OCI-LY3 (cell line): ENCODE measurements at regions not wholly inside any gene's neighbourhood (a gene's known extent, or its start where the extent isn't known, plus 50 kb on each side); places are given as distances from the start of the nearest gene placed in this dataset.

ENCODE experiments used
- H2AFZ ChIP-seq: fragments of 200-600, 300-600 bp; shearing (Covaris generic); 2 replicates; pipeline ENCODE4 v1.6.0; 2014; ENCODE audit warnings: antibody characterized with exemption, low read depth, low read length
- H3K27ac ChIP-seq: fragments of 200-600, 300-600 bp; sonication (generic); 2 replicates; pipeline ENCODE4 v1.5.1; 2014; ENCODE audit warnings: mild to moderate bottlenecking, low read length, moderate library complexity, mixed read lengths
- H3K27me3 ChIP-seq: fragments of 200-600, 300-600 bp; sonication (generic); 2 replicates; pipeline ENCODE4 v1.6.1; 2014; ENCODE audit warnings: low read depth, low read length, mixed read lengths
- H3K36me3 ChIP-seq: fragments of 200-600, 300-600 bp; sonication (generic); replicated peaks from 2 replicates; pipeline ENCODE3; 2014; ENCODE audit warnings: low read depth, low read length, mixed read lengths
- H3K4me1 ChIP-seq: fragments of 300-600, 200-600 bp; sonication (generic); 2 replicates; pipeline ENCODE4 v1.6.1; 2014; ENCODE audit warnings: low read length, mixed read lengths
- H3K4me2 ChIP-seq: fragments of 200-600, 300-600 bp; sonication (generic); 2 replicates; pipeline ENCODE4 v1.6.1; 2014; ENCODE audit warnings: low read length, mixed read lengths
- H3K4me3 ChIP-seq: fragments of 300-600, 200-600 bp; sonication (generic); 2 replicates; pipeline ENCODE4 v1.5.1; 2014; ENCODE audit warnings: antibody characterized with exemption, mild to moderate bottlenecking, low read length, moderate library complexity
- H3K79me2 ChIP-seq: fragments of 300-600, 200-600 bp; shearing (Covaris generic); 2 replicates; pipeline ENCODE4 v1.6.1; 2014; ENCODE audit warnings: mild to moderate bottlenecking, low read length, mixed read lengths
- H3K9ac ChIP-seq: fragments of 300-600, 200-600 bp; shearing (Covaris generic); 2 replicates; pipeline ENCODE4 v1.6.0; 2014; ENCODE audit warnings: mild to moderate bottlenecking, low read length, moderate library complexity
- H3K9me3 ChIP-seq: fragments of 200-600, 300-600 bp; shearing (Covaris generic); 2 replicates; pipeline ENCODE4 v1.6.1; 2014; ENCODE audit warnings: low read length, mixed read lengths; ENCODE audit not compliant: insufficient read depth
- H4K20me1 ChIP-seq: fragments of 200-600, 300-600 bp; sonication (generic); 2 replicates; pipeline ENCODE4 v1.6.1; 2016; ENCODE audit warnings: low read length, mixed read lengths; ENCODE audit not compliant: insufficient read depth
- EZH2phosphoT487 ChIP-seq: fragments of 200-600 bp; shearing (Covaris generic); IDR thresholded peaks from 2 replicates; pipeline ENCODE4 v1.6.1; 2018; ENCODE audit warnings: antibody characterized with exemption, mixed run types, low read depth
- TF ChIP-seq, protein P1 (sequence below): fragments of 200-600, 300-600 bp; sonication (generic); IDR thresholded peaks from 2 replicates; pipeline ENCODE4 v1.5.1; 2014; ENCODE audit warnings: antibody characterized with exemption, low read length, low read depth

DNA sequence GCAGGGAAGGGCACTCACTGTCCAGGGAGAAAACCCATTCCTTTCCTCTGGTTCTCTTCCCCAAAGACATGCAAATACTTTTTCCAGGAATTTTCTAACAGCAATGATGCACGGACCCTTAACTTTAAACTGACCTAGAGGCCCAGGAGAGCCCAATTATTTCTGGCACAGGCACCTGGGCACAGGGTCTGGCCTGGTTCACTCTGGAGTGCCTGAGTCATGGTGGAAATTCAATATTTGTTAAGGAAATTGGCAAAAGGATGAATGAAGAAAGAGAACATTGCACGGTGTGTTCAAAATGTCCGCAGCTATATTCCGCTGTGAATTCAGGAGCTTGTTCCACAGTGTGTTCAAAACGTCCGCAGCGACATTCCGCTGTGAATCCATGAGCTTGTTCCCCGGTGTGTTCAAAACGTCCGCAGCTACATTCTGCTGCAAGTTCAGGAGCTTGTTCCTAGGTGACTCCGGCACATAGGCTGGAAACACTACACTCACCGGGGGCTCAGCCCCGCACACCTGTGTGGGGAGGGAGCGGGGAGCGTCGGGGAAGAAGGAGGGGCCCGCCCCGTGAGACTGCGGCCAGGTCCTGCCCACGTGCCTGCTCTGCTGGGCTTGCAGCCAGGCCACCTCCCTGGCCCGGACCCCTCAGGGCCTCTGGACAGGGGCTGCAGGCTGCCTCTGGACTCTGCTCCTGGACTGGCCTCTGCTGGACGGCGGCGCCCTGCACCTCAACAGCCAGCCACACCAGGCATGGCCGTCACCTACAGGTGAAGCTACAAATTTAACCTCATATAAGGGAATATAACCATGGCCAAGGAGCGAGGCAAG lies 72.0 kb upstream of the FAM20C start:
- no peak overlapping the region for H3K4me3 ChIP-seq
- TF ChIP-seq, protein P1, sequence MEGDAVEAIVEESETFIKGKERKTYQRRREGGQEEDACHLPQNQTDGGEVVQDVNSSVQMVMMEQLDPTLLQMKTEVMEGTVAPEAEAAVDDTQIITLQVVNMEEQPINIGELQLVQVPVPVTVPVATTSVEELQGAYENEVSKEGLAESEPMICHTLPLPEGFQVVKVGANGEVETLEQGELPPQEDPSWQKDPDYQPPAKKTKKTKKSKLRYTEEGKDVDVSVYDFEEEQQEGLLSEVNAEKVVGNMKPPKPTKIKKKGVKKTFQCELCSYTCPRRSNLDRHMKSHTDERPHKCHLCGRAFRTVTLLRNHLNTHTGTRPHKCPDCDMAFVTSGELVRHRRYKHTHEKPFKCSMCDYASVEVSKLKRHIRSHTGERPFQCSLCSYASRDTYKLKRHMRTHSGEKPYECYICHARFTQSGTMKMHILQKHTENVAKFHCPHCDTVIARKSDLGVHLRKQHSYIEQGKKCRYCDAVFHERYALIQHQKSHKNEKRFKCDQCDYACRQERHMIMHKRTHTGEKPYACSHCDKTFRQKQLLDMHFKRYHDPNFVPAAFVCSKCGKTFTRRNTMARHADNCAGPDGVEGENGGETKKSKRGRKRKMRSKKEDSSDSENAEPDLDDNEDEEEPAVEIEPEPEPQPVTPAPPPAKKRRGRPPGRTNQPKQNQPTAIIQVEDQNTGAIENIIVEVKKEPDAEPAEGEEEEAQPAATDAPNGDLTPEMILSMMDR = no peak
- no peak for TF ChIP-seq EZH2phosphoT487
- H3K27ac ChIP-seq = no peak overlapping the region
- H2AFZ ChIP-seq = no peak overlapping the region
- no peak overlapping the region for H3K4me2 ChIP-seq
- no peak overlapping the region for H3K9ac ChIP-seq
- no peaks in the 10 kb centered on the region for H3K79me2 ChIP-seq
- H3K4me1 ChIP-seq = no peaks in the 10 kb centered on the region
- no peaks in the 10 kb centered on the region for H3K36me3 ChIP-seq
- H4K20me1 ChIP-seq = no peaks in the 10 kb centered on the region
- H3K27me3 ChIP-seq = no peaks in the 10 kb centered on the region
- H3K9me3 ChIP-seq = no peaks in the 10 kb centered on the region

DNA sequence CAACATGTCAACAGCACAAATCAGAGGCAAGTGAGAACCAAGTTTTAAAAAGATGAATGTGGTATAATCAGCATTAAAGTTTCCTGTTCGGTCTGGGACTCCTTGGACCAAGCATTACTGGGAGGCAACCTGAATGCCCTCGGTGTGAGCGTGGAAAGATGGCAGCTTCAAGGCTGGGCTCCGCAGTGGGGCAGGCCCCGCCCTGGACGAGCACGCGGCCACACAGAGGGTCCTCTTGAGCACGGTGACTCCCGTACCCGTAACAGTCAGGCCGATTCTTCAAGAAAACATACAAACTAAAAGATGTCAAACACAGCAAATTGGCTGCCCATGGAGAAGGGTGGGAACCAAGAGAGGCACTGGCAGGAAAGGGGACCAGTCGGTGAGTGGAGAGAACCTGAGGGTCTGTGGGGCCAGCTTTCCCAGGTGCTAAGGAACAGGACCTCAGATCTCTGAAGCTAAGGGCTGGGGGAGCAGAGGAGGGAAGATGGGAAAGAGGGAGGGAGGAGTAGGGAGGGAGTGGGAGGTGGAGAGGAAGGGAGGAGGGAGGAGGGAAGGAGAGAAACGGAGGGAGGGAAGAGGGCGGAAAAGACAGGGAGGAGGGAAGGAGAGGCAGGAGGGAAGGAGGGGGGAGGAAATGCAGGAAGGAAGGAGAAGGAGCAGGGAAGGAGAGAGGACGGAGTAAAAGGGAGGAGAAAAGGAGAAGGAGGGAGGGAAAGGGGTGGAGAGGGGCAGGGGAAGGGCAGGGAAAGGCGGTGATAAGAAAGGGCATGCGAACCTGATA lies 71.2 kb upstream of the FAM20C start:
- Histone ChIP-seq H3K9ac (no peak overlapping the region), H3K79me2 (no peaks in the 10 kb centered on the region), H3K36me3 (no peaks in the 10 kb centered on the region), H2AFZ (no peak overlapping the region), H3K4me2 (no peak overlapping the region), H3K9me3 (no peaks in the 10 kb centered on the region), H3K4me1 (no peaks in the 10 kb centered on the region), H4K20me1 (no peaks in the 10 kb centered on the region), H3K27ac (no peak overlapping the region), H3K27me3 (no peaks in the 10 kb centered on the region), H3K4me3 (no peak overlapping the region)
- no peak for TF ChIP-seq EZH2phosphoT487
- TF ChIP-seq, protein P1 = no peak

DNA sequence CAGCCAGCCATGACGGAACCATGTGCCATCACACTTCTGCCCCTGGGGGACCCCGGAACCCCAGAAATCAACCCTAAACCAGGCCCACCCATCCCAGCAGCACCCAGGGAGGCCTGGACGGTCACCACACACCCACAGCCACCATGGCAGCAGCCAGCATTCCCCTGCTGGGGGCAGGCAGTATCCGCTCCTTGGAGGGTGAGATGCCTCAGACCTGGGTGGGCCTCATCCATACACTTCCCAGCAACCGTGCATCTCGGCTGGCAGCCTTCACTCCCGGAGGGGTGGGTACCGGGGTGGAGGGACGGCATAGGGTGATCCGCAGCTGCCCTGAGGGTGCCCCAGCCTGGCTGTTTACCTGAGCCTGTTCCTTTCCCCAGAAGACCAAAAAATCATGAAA lies 69.1 kb upstream of the FAM20C start:
- Histone ChIP-seq H3K27ac (no peak overlapping the region), H3K79me2 (no peaks in the 10 kb centered on the region), H3K36me3 (no peaks in the 10 kb centered on the region), H3K4me3 (no peak overlapping the region), H3K27me3 (no peaks in the 10 kb centered on the region), H3K4me2 (no peak overlapping the region), H4K20me1 (no peaks in the 10 kb centered on the region), H2AFZ (no peak overlapping the region), H3K4me1 (no peaks in the 10 kb centered on the region), H3K9me3 (no peaks in the 10 kb centered on the region), H3K9ac (no peak overlapping the region)
- no peak for TF ChIP-seq EZH2phosphoT487
- TF ChIP-seq, protein P1 = no peak

DNA sequence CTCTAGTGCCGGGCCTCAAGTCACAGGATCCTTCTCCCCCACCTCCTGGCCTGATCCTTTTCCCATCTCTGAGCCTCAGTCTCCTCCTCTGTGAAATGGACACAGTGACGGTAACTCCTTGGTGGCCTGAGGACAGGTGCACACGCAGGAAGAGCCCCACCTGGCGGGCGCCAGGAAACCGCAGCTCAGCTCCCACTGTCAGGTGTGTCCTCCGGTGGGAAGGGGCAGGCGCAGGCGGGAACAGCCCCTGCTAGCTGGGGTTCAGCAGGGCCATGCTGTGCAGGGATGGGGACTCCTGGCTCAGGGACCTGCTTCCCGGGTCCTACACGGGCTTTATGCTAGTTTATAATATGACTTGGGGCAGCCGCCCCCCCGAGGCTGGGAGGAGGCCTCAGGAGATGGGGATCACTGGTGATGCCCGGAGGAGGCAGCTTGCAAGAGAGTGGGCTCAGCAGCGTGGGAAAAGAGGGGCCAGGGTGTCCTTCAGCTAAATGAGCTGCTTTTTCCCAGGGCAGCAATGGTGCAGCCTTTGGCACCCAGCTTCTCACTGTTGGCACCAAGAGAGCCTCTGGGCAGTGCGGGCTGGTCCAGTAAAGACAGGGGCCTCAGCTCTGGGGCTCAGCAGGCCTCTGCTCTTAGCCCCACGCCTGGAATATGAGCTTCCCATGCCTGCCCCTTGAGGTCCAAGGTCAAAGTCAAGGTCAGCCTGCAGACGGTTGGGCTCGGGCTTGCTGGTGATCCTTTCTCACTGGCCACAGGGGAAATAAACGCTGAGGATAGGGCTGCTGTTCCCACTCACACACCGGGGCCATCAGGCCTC lies 68.0 kb upstream of the FAM20C start:
- Histone ChIP-seq H3K27ac (no peak overlapping the region), H3K36me3 (no peaks in the 10 kb centered on the region), H3K79me2 (no peaks in the 10 kb centered on the region), H2AFZ (no peak overlapping the region), H3K27me3 (no peaks in the 10 kb centered on the region), H3K9ac (no peak overlapping the region), H4K20me1 (no peaks in the 10 kb centered on the region), H3K9me3 (no peaks in the 10 kb centered on the region), H3K4me3 (no peak overlapping the region), H3K4me2 (no peak overlapping the region), H3K4me1 (no peaks in the 10 kb centered on the region)
- TF ChIP-seq, protein P1 = peak; percentile 31
- no peak for TF ChIP-seq EZH2phosphoT487
